ENCODE measurements at regions not wholly inside any gene's neighbourhood (a gene's known extent, or its start where the extent isn't known, plus 50 kb on each side); places are given as distances from the start of the nearest gene placed in this dataset.
"Not testable (repeated sequence)": the region's sequence is repeated elsewhere in the genome, so short reads cannot be mapped to it uniquely, and the experiment has no call there.

DNA sequence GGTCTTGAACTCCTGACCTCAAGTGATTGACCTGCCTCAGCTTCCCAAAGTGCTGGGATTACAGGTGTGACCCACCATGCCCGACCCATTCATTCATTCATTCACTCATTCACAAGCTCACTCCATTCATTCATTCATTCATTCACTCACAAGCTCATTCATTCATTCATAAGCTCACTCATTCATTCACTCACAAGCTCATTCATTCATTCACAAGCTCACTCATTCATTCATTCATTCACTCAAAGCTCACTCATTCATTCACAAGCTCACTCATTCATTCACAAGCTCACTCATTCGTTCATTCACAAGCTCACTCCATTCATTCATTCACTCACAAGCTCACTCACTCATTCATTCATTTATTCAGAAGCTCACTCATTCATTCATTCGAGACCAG lies 198.6 kb downstream of the SHOX start:
- no peak for DNase-seq

DNA sequence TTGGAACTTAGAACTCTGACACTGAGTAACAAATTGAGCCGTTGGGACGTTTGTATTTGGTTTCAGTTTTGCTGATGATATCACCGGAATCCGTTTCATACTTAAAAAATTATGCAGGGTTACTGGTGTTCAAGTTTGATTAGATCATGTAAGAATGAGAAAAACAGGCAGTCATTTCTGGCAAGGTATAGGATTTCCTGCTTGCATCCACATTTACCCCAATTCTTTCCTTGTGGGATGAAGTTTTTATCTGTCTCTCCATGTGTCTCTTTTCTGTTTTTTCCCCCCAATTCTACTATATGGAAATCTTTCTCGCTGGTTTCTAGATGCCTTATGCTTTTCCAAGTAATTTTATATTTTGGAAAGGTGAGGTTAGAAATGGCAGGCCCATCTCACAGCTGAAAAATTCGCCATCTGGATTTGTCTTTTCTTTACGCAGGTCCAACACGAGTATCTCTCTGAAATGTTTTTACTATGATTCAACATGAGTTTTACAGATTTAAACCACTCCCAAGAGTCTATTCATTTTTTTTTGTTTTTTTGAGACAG lies 197.9 kb downstream of the SHOX start:
- no peak for DNase-seq

DNA sequence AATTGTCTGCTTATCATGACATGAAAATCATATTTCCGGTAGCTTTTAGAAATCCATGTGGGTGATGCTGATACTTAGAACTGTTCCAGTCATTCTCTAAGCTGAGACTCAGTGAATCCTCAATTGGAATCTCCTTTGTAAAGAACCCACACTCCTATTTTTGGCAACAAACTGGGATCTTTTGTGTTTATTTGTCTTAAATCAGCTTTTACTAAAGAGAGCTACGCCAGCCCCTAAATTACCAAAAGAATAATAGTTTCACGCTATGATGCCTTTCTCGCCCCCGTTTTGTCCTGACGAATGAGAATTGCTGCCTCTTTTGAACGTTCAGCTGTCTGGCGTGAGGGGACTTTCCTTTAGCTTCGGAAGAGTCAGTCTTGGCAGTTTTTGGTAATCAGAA lies 195.9 kb downstream of the SHOX start:
- no peak for DNase-seq

DNA sequence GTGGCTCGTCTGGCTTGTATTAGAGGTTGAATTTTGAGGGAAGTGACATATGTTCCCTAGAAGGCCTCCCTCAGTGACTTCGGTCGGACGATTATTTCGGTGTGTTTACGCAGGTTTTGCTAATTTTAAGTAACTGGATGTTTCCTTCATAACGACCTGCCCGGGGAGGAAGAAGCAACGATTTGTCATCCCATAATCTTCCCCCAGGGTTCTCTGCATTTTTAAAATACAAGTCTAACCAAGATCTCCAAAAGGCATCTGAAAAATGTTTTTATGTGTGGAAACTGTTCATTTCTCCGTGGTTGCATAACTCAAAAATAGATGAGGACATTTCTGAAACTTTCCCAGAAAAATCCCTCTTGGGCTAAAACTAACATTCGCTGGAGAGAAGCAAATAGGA lies 195.4 kb downstream of the SHOX start:
- DNase-seq = no peak

DNA sequence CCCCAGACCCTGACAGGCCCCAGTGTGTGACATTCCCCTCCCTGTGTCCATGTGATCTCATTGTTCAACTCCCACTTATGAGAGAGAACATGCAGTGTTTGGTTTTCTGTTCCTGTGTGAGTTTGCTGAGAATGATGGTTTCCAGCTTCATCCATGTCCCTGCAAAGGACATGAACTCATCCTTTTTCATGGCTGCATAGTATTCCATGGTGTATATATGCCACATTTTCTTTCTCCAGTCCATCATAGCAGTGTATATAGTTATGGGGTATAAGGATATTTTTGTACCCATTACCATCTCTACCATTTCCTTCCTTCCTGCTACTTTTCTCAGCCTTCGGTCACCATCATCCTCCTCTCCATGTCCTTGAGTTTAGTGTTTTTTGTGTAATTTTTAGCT lies 192.5 kb downstream of the SHOX start:
- DNase-seq = not testable (repeated sequence)

DNA sequence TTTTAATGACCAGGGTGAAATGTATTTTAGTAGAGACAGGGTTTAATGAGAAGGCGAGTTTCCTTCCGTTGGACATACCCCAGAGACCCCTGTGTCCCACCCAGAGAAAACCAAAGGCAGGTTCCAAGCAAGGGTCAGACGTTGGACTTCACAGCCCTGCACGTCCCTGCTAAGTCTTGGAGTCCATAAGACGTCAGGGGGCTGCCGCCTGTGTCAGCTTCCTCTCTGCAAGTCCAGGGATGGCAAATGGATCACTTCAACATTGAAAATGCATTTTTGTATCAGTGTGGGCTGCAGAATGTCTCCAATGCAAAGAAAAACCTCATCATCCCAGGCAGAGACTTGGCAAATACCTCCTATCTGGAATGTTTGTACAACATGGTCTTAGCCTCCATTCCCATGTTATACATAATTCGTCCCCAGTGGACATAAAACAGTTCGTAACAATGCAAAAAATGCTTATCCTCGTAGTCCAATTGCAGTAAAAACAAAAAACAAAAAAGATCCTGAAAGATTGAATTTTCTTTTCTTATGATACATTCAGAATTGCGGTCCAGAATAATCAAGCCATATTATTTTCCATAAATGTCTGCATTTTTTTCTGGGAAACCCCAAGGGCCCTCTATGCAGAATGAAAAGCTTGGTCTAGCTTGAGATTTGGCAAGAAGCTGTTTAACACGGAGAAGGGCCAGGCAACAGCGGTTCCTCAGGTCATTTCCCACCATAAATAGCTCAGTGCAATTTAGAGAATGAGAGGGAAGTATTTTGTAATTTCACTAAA lies 190.9 kb downstream of the SHOX start:
- no peak for DNase-seq

DNA sequence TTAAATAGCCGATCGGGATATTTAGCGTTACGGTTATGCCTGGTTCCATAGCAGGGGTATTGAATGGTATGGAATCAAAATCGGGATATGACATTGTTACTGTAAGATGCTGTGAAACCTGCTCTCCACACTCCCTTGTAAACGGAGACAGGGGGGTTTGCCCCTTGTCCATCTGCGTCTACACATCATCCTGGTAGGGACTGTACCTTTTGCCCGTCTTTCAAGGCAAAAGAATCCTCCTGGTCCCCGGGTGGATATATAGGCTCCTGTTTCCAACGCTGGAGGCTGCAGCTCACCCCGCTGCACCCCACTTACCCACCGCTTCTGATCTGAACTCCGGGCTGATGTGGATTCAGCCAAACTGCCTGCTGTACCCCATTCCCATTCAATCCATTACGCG lies 189.1 kb downstream of the SHOX start:
- DNase-seq = no peak

DNA sequence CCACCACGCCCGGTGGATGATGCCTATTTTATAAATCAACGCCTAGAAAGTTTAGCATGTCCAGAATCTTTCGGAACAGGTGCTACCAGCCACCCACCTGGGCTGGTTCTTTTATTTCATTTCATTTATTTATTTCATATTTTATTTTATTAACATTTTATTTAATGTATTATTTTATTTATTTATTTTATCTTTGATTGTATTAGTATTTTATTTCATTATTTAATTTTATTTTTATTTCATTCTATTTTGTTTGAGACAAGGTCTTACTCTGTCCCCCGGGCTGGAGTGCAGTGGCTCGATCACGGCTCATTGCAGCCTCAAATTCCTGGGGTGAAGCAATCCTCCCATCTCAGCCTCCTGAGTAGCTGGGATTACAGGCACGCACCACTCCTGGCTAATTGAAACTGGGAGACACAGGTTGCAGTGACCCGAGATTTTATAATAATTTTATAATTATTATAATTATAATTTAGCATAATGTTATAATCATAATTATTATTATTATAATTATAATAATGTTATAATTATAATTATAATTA lies 187.2 kb downstream of the SHOX start:
- DNase-seq = no peak

DNA sequence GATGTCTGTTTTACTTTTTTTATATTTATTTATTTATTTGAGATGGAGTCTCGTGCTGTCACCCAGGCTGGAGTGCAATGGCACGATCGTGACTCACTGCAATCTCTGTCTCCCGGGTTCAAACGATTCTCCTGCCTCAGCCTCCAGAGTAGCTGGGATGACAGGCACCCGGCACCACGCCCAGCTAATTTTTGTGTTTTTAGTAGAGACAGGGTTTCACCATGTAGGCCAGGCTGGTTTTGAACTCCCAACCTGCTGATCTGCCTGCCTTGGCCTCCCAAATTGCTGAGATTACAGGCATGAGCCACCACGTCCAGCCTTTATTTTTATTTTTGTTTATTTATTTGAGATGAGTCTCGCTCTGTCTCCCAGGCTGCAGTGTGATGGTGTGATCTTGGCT lies 186.6 kb downstream of the SHOX start:
- not testable (repeated sequence) for DNase-seq

DNA sequence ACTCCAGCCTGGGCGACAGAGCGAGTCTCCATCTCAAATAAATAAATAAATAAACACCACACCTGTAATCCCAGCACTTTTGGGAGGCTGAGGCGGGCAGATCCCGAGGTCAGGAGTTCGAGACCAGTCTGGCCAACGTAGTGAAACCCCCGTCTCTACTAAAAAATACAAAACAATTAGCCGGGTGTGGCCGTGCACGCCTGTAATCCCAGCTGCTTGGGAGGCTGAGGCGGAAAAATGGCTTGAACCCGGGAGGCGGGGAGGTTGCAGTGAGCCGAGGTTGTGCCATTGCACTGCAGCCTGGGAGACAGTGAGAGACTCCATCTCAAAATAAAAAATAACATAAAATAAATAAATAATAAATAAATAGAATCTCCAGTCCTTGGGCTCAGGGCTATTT lies 185.8 kb downstream of the SHOX start:
- DNase-seq = no peak

DNA sequence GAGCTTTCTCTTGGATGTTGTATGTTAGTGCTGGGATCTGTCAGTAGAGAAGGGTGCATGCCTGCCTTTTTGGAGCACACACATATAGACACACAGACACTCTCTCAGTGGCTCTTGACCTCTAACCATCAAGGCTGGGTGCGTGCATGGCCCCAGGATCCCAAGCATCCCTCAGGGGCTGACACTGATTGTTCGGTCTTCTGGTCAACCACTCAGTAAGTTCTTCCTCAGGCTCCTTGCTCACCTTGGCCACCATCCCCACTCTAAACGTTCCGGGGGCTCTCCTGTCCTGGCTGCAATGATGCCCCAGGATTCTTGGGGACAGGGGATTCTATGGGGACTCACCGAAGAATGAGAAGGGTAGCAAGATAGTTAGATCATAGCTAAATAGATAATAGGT lies 179.6 kb downstream of the SHOX start:
- no peak for DNase-seq

DNA sequence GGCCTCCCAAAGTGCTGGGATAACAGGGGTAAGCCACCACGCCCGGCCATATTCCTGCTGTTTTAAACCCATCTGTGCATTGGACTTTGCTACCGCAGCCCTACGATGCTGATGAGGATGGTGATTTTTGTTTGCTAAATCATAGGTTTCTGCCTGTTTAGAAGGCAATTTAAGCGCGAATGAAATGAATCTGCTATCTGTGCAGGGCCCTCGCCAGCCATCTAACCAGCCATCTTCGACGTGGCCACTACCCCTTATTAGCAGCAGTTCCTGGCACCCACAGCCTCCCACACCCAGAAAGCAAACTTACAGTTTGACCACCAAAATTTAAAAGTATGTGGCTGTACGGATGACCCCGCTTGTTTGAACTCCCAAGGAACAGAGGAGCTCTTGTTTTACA lies 178.5 kb downstream of the SHOX start:
- DNase-seq = no peak

DNA sequence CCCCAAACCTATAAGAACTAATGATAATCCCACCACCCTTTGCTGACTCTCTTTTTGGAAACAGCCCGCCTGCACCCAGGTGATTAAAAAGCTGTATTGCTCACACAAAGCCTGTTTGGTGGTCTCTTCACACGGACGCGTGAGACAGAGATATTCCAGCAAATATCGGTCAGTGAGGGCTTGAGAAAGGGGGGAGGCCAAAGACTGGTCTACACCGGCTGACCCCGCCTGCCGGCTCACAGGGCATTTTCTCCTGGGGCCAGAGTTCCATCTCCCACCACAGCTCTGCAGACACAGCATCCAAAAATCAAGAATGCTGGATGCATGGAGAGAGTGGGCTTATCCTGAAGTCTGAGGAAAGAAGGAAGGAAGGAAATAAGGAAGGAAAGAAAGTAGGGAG lies 176.0 kb downstream of the SHOX start:
- no peak for DNase-seq

DNA sequence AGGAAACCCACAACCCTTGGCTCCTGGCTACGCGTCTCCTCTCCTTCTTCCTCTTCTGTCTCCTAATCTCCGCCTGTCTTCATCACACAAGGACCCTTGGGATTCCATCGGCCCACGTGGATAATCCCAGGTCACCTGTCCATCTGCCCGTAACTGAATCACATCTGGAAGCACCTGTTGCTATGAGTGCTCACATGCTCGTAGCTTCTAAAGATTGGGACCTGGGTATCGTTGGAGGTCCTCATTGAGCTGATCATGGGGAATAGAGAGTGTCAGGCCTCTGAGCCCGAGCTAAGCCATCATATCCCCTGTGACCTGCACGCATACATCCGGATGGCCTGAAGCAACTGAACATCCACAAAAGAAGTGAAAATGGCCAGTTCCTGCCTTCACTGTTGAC lies 175.4 kb downstream of the SHOX start:
- DNase-seq = no peak

DNA sequence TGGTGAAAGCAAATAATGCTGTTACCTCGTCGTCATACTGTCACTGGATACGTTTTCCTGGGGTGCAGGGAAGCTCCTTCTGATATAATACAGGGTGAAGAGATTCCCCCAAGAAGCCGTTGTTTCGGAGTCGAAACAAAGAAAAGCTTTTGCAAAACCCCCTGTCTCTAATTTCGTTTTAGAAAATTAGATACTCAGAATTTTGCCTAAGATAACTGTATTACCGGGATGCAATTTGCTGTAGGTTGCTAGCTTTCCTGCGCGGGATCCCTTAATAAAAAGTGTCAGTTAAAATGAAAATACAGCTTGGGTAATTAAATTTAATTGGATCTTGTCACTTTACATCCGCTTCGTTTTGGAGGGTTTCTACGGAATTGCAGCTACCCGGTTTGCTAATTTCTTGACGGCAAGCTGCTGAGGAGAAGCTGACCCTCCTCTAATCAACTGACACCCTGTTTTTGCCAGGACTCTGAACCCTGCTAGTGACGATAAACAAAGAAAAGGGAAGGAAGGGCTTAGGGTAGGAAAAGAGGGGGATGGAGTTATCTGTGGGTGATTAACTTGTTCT lies 174.6 kb downstream of the SHOX start:
- DNase-seq = no peak

DNA sequence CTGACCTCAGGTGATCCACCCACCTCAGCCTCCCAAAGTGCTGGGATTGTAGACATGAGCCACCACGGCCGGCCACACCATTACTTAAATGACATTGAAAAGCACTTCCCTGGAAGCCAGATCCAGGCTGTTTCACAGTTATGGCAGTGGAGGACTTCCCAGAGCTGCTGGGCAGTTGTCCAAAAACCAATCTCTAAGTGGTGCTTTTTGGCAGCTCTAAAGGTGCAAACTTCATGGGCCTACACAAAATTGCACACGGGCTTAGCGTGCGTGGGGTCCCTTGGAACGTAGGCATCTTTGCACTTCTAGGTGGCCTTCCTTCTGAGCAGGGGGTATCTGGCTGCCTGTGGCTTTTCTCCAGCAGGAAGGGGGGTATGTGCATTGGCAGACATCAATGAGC lies 172.3 kb downstream of the SHOX start:
- no peak for DNase-seq

DNA sequence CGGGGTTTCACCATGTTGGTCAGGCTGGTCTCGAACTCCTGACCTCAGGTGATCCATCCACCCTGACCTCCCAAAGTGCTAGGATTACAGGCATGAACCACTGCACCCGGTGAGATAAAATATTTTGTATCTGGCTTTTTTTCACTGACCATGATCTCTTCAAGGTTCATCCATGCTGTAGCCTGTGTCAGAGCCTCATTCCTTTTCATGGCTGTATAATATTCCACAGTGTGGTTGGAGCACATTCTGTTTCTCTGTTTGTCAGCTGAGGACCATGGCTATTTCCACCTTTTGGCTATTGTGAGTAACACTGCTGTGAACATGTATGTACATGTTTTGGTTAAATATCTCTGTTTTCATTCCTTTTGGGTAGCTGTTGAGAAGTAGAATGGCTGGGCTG lies 169.2 kb downstream of the SHOX start:
- DNase-seq = no peak

DNA sequence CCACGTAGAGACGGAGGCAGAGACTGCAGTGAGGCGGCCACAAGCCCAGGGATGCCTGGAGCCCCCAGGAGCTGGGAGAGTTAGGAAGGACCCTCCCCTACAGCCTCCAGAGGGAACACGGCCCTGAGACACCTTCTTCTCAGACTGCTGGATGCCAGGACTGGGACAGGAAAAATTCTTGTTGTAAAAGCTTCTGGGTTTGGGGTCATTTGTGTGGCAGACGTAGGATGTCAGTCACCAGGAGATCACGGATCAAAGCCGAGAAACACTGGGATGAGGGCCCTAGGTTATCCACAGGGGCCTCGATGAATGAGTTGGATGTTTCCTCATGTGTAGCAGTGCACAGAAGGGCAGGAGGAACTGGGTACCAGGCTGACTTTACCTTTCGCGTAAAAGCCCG lies 163.7 kb downstream of the SHOX start:
- no peak for DNase-seq

DNA sequence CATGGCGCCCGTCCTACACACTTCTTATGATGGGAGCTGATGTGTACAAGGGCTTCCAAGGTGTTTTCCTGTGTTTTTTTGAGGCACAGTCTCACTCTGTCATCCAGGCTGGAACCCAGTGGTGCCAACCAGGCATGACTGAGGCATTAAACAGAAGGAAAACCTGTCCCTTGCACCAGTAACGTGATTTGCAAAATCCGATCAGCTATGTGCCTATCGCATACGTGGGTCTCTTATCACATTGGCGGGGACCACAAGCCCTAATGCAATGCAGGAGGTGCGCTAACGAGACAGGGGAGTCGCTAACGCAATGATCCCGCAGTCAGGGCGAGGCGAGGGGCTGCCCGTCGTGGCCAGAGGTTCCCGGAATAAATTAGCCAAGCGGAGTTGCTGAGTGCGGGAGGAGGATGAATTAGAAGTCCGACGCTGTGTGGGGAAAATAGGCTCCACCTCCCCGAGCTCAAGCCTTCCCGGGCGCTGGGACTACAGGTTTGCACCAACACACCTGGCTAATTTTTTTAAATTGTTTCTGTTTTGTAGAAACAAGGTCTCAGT lies 162.7 kb downstream of the SHOX start:
- DNase-seq = no peak

DNA sequence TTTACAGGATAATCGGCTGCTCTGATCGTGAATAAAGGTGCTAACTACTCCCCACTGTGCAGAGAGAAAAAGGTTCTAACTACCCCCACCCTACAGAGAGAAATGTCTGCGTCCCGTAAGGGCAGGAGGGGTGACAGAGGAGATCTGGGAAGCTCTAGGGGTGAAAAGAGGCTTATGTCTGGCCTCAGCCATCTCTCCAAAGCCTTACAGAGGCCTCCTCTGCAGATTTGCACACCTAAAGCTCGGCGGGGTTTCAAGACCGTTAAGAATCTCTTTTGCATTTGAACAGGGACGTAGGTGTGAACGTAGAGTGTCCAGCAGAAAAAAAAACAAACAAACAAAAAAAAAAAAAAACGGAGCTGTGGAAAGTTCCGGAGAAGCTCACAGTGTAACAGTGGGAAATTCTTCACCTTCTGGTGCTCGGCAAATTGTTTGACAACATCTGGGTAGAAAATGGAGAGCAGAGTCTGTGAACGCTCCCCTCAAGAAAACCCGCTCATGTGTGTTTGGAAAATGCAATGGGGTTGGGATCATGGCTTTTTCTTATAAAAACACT lies 161.0 kb downstream of the SHOX start:
- no peak for DNase-seq

DNA sequence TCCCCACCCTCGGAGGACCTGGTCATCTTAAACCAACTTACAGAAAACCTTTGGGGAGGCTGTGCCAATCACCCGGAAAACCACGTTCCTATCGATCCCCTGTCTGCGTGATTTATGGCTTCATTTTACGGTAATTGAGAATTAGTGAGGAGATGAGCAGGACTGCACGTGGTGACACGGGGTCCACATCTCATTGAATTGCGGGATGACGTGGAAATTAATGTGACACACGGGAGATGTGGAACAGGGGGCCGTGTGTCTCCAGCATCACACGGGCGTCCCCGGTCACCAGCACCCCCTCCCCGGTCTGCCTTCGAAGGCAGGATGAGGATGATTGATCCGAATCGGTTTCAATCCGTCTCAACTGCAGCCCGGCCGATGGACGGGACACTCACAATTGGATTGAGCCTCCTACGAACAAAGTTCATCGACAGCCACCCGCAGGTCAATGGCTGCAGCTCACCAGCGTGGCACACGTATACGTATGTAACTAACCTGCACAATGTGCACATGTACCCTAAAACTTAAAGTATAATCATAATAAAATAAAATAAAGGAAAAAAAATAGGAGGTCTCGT lies 160.3 kb downstream of the SHOX start:
- DNase-seq = no peak

DNA sequence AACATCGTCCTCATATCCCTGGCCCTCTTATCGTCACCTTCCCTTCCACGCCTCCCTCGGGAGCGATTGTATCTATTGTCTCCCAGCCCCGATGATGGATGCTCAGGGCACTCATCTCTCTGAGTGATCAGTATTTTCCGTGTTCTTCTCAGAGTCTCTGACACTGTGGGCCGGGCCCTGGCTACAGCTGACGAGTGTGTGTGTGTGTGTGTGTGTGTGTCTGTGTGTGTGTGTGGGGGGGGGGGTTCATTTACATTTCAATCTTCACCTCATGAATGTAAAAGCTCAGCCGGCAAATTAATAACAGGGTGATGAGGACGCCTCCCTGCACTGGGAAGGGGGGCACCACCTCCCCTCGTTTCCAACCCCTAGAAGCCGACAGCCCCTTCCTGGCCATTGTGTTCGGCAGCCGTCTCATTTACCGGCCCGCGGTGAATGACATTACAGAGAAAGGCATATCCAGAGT lies 159.5 kb downstream of the SHOX start:
- no peak for DNase-seq

DNA sequence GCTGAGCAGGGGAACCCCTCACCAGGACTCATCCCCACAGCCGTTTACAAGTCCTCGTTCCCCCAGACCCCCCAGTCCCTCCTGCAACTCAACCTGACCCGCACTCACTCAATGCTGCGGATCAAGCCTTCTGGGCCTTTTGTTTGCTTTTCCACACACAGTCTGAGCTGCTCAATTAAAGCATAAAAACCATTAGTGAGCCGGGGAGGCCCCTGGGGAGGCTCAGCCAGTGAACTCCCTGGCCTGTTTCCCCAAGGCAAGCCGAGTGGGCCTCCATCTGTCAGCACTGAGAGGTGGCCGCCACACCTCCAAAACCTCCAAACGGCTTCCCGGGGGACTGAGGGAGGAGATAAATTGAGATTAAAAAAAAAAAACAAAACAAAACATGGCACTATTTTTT lies 158.5 kb downstream of the SHOX start:
- DNase-seq = no peak

All from CD4-positive, alpha-beta T cell treated with Interleukin-4 for 4 hours (primary cell).